GM12865 (cell line): ENCODE measurements at regions not wholly inside any gene's neighbourhood (a gene's known extent, or its start where the extent isn't known, plus 50 kb on each side); places are given as distances from the start of the nearest gene placed in this dataset.

Experiments used
- DNase-seq: peaks from one replicate; pipeline ENCODE4 v3.0.0; 2010; ENCODE audit warnings: low read depth
- H3K4me3 ChIP-seq: 2 replicates; pipeline ENCODE4 v1.5.1; 2011; ENCODE audit warnings: mild to moderate bottlenecking, low read depth, low read length, control low read depth
- TF ChIP-seq, protein P1 (sequence below): IDR thresholded peaks from 2 replicates; pipeline ENCODE4 v1.5.1; 2011; ENCODE audit warnings: low read length, control low read depth, low read depth, inconsistent platforms; ENCODE audit not compliant: insufficient read depth; ENCODE audit errors: missing control alignments

DNA sequence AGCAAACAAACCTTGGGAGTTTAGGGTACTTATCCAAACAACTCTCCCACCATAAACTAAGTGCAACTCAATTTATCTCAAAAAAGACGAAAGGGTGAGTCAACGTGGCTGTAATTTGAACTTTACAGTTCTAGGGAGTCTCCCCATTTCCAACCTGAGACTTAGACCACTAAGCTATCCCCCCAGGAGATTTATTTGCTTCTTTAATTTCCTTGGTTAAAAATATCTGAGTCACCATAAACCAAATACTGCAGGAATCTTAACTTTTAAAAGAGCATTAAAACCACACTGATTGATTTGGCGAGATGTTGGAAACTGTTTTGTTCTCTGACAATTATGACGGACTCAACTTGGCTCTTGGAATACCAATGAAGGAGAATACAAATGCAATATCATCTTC is 299.3 kb upstream of the SOX9 start:
- H3K4me3 ChIP-seq = no peak overlapping the region
- TF ChIP-seq, protein P1, sequence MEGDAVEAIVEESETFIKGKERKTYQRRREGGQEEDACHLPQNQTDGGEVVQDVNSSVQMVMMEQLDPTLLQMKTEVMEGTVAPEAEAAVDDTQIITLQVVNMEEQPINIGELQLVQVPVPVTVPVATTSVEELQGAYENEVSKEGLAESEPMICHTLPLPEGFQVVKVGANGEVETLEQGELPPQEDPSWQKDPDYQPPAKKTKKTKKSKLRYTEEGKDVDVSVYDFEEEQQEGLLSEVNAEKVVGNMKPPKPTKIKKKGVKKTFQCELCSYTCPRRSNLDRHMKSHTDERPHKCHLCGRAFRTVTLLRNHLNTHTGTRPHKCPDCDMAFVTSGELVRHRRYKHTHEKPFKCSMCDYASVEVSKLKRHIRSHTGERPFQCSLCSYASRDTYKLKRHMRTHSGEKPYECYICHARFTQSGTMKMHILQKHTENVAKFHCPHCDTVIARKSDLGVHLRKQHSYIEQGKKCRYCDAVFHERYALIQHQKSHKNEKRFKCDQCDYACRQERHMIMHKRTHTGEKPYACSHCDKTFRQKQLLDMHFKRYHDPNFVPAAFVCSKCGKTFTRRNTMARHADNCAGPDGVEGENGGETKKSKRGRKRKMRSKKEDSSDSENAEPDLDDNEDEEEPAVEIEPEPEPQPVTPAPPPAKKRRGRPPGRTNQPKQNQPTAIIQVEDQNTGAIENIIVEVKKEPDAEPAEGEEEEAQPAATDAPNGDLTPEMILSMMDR = no peak
- DNase-seq = no peak

DNA sequence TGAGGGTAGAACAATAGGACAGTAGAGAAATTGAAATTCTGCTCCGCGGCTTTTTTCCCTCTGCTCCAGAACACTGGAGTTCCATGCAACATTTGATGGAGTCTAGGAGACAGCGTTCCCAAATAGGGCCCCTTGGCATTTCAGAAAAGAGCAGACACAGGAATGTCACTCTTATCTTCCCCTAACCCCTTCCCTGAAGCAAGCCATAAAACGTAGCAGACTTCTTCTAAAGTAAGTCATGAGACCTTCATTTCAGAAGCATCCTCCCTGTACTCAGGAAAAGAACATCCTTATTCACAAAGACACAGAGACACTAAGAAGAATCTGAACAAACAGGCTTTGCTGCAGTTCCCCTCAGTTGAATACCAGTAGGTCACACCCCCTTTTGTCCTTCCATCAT is 296.1 kb upstream of the SOX9 start:
- DNase-seq = no peak
- TF ChIP-seq, protein P1 = no peak
- H3K4me3 ChIP-seq = no peak overlapping the region

DNA sequence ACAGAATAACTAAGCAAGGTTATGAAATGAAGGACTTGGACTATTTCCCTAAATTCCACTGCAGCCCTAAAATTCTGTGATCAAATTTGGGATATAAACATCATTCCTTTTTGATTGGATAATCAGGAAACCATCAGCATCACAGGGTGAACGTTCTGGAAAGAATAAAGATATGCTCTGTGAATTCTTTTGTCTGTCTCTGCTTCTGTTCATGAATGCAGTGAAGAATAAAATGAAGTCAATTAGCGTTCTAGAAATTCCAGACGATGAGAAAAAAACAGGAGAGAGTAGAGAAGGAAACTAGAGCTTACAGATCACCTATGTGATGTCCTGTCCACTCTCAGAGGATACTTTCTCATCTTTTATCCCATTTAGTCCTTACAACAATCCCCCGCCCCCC is 295.1 kb upstream of the SOX9 start:
- TF ChIP-seq, protein P1 = no peak
- DNase-seq = no peak

DNA sequence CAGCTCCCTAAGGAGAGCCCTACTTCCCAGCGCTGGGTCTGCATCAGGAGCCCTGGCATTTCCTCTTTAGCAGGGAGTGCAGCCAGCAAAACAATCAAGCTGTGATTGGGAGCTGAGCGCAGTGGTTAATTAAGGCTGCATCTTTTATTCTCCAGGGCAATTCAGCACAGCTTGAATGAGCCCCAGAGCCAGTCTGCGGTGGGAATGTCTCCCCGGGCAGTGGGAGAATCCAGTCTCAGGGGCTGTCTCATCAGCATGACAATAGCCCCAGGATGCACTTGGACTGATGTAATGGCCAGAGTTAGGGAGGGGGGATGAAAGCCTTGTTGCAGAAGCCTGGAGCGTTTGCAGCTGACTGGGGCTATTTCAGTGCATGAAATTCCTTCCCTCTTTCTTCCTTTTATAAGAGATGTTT is 292.6 kb upstream of the SOX9 start:
- TF ChIP-seq, protein P1 = no peak
- no peak for DNase-seq
- no peak overlapping the region for H3K4me3 ChIP-seq

More for the DNA sequence above, 295.1 kb upstream of the SOX9 start:
- H3K4me3 ChIP-seq = no peak overlapping the region

DNA sequence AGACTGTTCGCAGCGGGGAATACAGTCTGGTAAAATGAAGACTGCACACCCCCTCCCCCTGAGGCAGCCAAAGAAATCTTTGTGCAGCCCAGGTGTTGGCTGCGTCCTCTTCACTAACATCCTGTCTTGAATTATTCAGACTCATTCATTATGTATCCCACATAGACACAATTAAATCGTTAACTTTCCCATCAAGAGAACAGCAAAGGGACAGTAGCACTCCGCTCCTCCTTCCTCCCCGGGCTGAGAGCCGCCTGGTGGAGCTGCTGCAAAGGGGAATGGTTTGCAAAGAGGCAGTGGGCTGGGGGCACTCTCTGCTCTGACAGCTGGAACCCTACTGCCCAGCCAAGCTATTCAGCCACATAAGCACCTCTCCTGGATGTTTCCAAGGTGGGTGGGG is 290.0 kb upstream of the SOX9 start:
- no peak overlapping the region for H3K4me3 ChIP-seq
- TF ChIP-seq, protein P1 = no peak
- DNase-seq = no peak

DNA sequence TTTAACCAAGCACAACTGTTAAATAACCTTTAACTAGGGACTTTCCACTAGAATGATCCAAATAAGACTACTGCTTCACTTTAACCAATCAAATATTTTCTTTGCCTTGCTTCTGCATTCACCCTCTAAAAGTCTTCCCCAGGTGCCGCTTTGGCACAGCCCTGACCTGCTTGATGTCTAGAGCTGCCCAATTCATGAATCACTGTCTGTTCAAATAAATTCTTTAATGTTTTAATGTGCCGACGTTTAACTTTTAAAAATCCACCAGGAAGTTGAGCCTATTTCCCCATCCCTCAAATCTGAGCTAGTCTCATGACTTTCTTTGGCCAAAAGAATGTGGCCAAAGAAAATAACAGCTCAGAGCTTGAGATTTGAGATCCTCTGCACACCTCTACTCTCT is 277.8 kb upstream of the SOX9 start:
- DNase-seq = no peak
- no peak overlapping the region for H3K4me3 ChIP-seq
- TF ChIP-seq, protein P1 = no peak

DNA sequence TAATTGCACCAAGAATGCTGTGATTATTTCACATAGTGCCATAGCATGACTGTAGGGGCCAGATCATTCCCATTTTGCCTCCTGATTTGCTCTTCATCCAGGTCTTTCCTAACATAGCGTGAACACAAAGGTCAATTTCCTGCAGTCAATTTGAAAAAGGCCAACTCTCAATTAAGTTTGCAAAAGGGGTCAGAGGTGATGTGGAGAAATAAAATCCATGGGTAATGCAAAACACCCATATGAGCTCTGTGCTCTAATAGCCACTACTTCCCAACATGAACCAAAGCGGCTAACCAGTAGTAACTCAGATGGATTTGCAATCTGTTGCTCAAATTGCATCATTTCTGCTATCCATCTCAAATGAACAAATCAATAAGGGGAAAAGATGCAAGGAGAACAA is 275.5 kb upstream of the SOX9 start:
- TF ChIP-seq, protein P1 = no peak
- no peak for DNase-seq
- H3K4me3 ChIP-seq = no peak overlapping the region
